ENCODE measurements at regions not wholly inside any gene's neighbourhood (a gene's known extent, or its start where the extent isn't known, plus 50 kb on each side); places are given as distances from the start of the nearest gene placed in this dataset.

DNA sequence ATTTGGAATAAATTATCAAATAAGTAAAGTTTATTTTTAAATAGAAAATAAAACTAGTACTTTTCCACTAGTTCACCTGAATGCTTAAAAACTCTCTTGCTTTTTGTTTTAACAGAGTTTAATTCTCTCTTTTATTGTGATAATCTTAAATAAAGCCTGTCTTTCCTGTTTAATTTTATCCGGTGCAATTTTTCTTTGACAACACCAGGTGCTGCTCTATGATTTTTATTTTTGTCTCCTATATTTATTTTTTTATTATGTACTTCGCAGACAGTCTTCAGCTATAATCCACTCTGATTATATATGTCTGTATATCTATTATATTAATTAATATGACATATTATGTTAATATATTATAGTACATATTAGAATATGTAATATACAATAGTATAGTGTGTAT is 1293.0 kb upstream of the EPHA6 start:
- no peak for TF ChIP-seq POLR2A (IDR thresholded peaks at IDR 0.05)
- TF ChIP-seq, protein P1, sequence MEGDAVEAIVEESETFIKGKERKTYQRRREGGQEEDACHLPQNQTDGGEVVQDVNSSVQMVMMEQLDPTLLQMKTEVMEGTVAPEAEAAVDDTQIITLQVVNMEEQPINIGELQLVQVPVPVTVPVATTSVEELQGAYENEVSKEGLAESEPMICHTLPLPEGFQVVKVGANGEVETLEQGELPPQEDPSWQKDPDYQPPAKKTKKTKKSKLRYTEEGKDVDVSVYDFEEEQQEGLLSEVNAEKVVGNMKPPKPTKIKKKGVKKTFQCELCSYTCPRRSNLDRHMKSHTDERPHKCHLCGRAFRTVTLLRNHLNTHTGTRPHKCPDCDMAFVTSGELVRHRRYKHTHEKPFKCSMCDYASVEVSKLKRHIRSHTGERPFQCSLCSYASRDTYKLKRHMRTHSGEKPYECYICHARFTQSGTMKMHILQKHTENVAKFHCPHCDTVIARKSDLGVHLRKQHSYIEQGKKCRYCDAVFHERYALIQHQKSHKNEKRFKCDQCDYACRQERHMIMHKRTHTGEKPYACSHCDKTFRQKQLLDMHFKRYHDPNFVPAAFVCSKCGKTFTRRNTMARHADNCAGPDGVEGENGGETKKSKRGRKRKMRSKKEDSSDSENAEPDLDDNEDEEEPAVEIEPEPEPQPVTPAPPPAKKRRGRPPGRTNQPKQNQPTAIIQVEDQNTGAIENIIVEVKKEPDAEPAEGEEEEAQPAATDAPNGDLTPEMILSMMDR (IDR thresholded peaks at IDR 0.05) = no peak
- intact Hi-C loops (cut with DNase I) = no loop called here
- Histone ChIP-seq H3K4me1 (no peaks in the 10 kb centered on the region), H3K36me3 (no peaks in the 10 kb centered on the region), H3K4me3 (replicated peaks in 1 of 3) (no peak overlapping the region), H3K27ac (no peak overlapping the region), H3K9me3 (no peaks in the 10 kb centered on the region), H3K27me3 (no peaks in the 10 kb centered on the region)
- 89 to 94% methylated on average over 2 of the region's 2 CpGs for WGBS, 2 donors
- no peak for DNase-seq

DNA sequence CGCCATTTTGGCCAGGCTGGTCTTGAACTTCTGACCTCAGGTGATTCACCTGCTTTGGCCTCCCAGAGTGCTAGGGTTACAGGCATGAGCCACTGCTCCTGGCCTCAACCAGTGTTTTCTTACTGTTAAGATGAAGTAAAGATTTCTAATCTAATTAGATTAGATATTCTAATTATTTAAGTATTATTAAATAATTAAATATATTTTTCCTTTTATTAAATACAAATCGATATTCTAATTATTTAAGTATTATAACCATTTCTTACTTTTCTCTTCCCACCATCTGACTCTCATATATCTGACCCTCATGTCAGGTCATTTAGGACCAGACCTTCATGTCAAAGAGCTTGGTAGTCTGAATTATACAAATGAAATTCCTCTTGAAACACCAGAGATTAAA is 1291.9 kb upstream of the EPHA6 start:
- Histone ChIP-seq H3K9me3 (no peaks in the 10 kb centered on the region), H3K4me1 (no peaks in the 10 kb centered on the region), H3K4me3 (replicated peaks in 1 of 3) (no peak overlapping the region), H3K27ac (no peak overlapping the region), H3K36me3 (no peaks in the 10 kb centered on the region), H3K27me3 (no peaks in the 10 kb centered on the region)
- intact Hi-C loops (cut with DNase I) = no loop called here
- 93 to 96% methylated on average over 2 of the region's 2 CpGs for WGBS, 2 donors
- TF ChIP-seq, protein P1 (IDR thresholded peaks at IDR 0.05) = no peak
- TF ChIP-seq POLR2A (IDR thresholded peaks at IDR 0.05) = no peak
- DNase-seq = no peak

DNA sequence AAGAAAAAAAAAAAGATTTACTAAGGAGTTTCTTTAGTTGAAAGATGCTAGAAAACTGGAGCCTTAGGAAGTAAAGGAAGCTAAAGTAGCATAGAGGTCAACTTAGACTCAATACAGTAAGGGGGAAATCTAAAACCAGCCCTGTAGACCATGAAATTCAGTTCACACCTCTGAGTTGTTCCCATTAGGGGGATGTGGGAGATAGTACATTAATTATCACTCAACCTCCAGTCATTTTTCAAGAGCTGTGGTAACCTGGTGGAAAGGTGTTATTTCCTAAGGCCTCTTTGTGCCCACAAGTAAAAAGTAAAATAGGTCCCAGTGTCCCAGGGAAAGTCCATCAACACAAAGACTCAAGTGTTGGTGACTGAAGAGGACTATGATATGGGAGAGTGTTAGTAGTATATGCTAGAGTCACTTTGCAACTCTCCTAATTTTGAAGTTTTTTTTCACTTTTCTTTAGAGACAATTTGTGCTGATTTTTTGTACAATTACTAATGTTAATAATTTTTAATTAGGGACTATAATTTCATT is 1274.4 kb upstream of the EPHA6 start:
- Histone ChIP-seq H3K9me3 (no peaks in the 10 kb centered on the region), H3K27ac (no peak overlapping the region), H3K36me3 (no peaks in the 10 kb centered on the region), H3K4me3 (replicated peaks in 1 of 3) (no peak overlapping the region), H3K27me3 (no peaks in the 10 kb centered on the region), H3K4me1 (no peaks in the 10 kb centered on the region)
- TF ChIP-seq, protein P1 (IDR thresholded peaks at IDR 0.05) = no peak
- TF ChIP-seq POLR2A (IDR thresholded peaks at IDR 0.05) = no peak
- intact Hi-C loops (cut with DNase I) = no loop called here
- no peak for DNase-seq

DNA sequence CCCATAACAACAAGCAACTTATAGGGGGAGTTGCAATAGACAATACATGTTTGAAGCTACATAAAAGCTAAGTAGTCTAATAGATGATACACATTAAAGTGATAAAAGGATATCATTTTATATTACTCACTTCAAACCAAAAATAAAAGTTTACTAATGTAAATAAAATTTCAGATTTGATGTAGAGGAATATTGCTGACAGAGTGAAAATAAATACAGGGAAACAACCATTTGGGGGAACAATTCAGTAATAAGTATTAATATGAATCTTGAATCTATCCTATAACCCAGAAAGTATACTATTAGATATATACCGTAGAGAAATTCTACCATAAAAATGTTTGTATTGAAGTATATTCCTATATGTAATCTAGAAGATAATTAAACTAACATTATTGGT is 1248.9 kb upstream of the EPHA6 start:
- no peak for DNase-seq
- no peak overlapping the region for H3K4me3 ChIP-seq (replicated peaks in 1 of 3)
- no peak for TF ChIP-seq POLR2A (IDR thresholded peaks at IDR 0.05)
- TF ChIP-seq, protein P1 (IDR thresholded peaks at IDR 0.05) = no peak
- WGBS, 2 donors = 96 to 98% methylated on average over 1 of the region's 1 CpG
- no peaks in the 10 kb centered on the region for H3K36me3 ChIP-seq
- H3K27me3 ChIP-seq = no peaks in the 10 kb centered on the region
- no peaks in the 10 kb centered on the region for H3K4me1 ChIP-seq
- H3K9me3 ChIP-seq = no peaks in the 10 kb centered on the region
- intact Hi-C loops (cut with DNase I) = no loop called here
- H3K27ac ChIP-seq = no peak overlapping the region

DNA sequence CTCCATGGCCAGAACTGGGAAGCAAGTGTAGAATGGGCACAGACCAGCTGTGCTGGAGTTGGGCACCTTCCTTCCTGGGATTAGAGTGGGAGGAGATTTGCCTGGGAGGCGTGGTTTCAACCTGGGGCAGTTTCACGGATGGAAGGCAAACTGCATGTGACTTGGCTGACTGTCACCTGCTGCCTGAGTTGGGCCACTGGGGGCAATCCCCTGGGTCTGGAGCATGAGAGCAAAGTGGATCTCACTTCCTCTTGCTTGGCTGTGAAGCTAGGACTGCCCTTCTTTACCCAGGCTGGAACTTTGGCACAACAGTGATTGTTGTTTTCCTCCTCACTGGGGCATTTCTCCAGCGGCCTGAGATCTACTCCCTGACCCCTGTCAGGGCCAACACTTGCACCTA is 1247.0 kb upstream of the EPHA6 start:
- H3K4me1 ChIP-seq = no peaks in the 10 kb centered on the region
- TF ChIP-seq POLR2A (IDR thresholded peaks at IDR 0.05) = no peak
- TF ChIP-seq, protein P1 (IDR thresholded peaks at IDR 0.05) = no peak
- H3K27ac ChIP-seq = no peak overlapping the region
- no peaks in the 10 kb centered on the region for H3K27me3 ChIP-seq
- intact Hi-C loops (cut with DNase I) = no loop called here
- H3K9me3 ChIP-seq = no peaks in the 10 kb centered on the region
- 67 to 97% methylated on average over 3 of the region's 3 CpGs for WGBS, 2 donors
- H3K4me3 ChIP-seq (replicated peaks in 1 of 3) = no peak overlapping the region
- DNase-seq = no peak
- no peaks in the 10 kb centered on the region for H3K36me3 ChIP-seq
